ENCODE measurements at regions not wholly inside any gene's neighbourhood (a gene's known extent, or its start where the extent isn't known, plus 50 kb on each side); places are given as distances from the start of the nearest gene placed in this dataset.

DNA sequence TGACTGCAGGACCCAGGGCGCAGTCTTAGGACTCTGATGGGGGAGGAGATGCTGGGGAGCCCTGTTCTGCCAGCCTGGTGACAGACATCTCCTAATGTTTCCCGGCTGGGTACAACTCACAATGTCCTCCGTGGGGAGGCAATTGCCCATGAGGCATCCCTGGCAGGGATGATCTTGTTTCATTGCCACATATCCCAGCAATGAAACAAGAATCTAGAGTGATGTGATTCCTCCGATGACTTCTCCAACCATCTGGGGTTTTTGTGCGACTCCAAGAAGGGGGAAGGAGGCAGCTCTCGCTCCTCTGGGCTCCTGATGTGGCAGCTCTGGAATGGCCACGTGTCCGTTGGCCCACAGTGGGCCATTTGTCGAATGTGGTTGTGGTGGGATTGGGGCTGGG is 255.8 kb downstream of the SEC14L1 start:
- DNase-seq, result no peak

DNA sequence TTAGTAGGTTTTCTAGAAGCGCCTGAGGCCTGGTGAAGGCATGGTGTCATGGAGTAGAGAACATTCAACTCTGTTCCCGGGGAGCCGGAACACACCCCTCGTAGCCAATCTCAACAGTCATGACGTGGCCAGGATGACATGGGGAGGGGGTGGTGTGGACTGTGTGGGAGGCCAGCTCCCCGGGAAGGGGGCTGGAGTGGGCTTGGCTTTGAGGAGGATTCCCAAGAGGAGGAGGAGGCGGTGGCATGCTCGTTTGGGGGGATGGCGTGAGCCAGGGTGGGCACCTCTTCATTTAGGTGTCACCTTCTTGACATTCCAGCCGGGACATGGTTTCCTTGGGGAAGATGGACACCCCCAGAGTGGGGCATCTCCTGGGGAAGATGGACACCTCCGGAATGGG is 257.5 kb downstream of the SEC14L1 start:
- DNase-seq, result no peak

DNA sequence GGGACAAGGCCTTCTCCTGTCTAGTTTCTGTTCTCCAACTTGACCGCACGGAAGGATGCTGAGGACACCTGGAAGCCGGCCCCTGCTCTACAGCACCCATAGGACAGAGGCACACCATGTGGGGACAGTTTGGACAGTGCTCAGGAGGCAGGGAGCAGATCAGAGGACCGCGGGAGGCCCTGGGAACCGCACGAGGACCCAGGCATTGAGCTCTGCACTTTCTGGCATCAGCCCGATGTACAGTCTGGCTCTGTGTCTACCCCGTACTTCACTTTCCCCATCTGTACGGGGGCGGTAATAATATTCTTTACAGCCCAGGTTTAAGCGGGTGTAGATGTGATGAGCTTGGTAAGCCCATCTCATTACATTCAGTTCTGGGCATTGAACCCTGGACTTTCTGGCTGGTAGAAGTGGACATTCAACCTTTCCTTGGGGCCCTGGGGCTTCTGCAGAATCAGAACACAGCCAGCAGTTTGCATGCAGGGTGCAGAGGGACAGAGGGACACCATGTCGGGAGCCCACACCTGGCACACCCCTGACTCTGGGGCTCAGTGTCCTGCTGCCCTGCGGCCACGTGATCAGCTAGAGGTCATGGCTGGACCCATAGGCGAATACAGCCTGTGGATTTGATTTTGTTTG is 258.7 kb downstream of the SEC14L1 start:
- DNase-seq, result no peak

DNA sequence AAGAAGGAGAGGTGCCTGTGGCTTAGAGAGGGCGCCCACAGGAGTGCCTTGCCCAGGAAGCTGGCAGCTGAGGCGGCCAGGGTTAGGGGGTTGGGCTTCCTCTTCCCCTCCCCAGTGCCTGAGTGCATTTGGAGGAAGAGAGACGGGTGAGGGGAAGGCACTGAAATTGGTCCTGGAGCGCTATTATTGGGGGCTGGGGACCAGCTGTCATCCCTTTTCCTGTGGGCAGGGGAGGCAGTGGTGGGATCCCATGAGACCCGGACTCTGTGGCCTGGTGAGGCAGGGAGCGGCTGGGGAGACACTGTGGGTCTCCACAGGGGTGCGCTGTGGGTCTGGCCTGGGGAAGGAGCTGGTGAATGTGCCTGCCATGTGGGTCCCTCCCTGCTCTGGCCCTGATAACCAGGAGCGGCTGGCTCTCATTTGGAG is 259.7 kb downstream of the SEC14L1 start:
- DNase-seq, result peak; percentile 58 to 81 (median 68)

DNA sequence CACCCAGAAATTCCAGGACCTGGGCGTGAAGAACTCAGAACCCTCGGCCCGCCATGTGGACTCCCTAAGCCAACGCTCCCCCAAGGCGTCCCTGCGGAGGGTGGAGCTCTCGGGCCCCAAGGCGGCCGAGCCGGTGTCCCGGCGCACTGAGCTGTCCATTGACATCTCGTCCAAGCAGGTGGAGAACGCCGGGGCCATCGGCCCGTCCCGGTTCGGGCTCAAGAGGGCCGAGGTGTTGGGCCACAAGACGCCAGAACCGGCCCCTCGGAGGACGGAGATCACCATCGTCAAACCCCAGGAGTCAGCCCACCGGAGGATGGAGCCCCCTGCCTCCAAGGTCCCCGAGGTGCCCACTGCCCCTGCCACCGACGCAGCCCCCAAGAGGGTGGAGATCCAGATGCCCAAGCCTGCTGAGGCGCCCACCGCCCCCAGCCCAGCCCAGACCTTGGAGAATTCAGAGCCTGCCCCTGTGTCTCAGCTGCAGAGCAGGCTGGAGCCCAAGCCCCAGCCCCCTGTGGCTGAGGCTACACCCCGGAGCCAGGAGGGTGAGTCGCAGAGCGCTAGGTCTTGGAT is 261.5 kb downstream of the SEC14L1 start:
- DNase-seq, result no peak

DNA sequence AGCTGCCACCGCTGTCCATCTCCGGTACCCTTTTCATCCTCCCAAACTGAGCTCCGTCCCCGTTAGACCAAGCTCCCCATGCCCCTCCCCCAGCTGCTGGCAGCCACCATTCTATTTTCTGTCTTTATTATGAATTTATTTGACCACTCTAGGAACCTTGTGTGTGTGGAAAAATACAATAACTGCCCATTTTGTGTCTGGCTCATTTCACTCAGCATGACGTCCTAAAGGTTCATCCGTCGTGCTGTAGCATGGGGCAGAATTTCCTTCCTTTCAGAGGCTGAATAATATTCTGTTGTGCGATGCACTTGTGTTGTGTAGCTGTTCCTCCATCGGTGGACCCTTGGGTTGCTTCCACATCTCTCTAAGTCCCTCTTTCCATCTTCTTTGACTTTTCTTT is 263.1 kb downstream of the SEC14L1 start:
- no peak for DNase-seq

DNA sequence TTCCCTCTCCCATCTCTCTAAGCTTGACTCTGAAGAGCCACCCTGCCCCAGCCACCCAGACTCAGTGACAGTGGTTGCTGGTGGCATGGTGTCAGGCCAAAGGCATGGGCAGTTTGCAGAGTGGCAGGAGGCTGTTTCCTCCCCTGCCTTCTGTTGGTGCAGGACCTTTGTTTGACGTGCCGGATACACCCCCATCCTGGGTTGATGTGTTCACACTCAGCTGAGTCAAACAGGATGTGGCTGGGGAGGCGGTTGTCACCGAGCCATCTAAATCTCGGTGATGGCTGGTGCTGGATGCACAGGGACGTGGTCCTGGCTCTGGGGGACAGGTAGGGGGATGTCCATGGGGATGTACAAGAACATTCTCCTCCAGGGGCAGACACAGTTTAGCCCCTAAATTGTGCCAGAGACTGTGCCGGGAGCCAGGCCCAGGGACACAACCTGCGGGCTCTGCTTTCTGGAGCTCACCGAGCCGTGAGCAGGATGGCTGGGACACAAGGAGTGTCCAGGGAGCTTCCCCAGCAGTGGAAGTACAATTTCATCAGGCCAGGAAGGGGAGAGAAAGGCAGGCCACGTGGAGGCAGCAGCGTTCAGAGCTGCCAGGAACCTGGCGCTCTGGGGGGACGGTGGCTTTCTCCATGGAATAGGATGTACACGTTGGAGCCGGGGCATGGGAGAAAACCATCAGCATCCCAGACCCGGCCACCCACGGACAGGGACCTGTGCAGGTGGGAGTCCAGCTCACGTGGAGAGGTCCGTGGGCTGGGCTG is 264.2 kb downstream of the SEC14L1 start:
- peak; percentile 57 to 85 (median 72) for DNase-seq

DNA sequence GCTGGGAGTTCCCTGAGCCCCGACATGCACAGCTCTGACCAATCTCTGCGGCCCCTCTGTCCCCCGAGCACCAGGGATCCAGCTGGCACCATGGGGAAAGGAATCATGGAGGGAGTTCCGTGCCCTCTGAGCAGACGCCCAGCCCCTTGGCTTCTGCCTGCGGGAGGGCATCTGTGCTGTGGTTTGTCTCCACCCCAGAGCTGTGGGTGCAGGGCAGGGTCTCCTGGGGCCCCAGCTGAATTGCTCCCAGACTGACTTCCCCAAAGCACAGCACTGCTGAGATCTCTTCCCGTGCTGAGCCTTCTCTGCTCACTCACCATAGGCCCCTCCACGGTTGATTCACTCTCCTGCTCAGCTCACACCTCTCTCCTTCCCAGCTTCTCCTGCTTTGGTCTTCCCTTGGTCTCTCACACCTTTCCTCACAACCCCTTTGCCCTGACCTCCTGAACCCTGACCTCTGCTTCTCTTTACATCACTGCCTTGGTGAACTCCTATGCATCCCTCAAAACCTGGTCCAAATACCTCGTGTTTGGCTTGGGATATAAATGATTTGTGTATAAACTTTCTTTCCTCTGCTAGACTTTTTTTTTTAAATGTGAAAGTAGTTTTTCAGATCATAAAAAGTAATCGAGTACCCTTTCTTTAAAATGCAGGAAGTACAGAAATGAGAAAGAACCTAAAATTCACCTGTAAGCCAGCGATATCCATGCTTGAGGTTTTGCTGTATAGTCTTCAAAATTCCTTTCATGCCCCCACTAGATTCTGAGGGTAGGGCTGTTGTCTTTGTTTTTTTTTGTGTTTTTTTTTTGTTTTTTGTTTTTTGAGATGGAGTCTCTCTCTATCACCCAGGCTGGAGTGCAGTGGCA is 265.3 kb downstream of the SEC14L1 start:
- DNase-seq, result peak in 3 of 6 experiments; percentile 22 to 49 (median 32)

DNA sequence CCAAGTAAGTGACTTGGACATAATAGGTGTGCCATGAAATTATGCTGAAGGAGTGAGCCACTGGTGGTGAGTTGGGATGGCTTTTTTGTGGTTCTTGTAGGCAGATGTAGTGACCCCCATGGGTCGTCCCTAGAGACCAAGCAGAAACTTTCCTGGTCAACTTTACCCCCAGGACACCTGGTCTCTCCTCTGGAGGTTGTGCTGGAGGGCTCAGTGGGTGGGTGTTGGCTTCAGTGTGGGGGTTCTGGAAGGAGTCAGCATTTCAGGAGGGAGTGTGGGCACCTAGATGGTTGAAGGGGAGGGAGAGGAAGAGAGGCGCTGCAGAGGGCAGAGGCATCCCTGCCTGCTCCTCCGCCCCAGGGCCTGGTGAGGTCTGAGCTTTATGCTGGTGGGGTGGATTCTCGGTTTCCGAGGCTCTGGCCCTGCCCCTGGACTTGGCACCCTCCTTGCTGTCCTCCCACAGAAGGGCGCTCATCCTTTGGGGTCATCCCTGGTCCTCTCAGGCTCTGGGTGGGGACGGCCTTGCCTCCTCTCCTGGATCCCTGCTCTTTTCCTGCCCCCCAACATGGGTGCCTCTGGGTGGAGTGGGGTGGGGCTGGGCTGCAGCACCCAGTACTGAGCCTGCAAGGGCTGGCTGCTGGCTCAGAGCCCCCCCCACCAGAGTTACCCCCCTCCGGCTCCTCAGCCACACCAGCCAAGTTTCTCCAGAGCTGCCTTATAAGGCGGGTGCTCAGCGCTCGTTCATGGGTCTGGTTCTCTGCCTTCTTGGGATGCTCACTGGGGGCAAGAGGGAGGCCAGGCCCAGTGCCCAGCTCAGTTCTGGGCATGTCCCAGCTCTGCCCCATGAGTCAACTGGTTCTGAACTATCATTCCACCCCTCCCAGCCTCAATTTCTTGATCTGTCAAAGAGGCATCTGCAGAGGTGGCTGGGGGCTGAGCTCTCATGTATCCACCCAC is 266.8 kb downstream of the SEC14L1 start:
- no peak for DNase-seq

DNA sequence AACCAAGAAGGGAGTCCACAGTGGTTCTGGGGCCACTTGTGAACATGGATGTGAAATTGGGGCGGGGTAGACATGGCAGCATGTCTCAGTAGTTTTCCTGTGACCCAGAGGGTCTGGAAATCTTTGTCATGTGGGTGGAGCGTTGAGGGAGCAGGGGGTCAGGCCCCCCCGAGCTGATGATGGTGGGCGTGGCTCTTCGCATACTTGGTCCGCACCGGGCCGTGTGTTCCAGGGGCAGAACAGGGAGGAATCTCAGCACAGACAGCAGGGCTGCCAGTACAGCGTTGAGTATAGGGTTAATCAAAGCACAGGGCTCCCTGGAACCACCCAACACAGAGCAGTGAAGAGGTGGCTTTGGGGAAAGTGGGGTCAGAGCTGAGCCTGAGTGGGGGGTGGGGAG is 267.5 kb downstream of the SEC14L1 start:
- DNase-seq, result no peak

DNA sequence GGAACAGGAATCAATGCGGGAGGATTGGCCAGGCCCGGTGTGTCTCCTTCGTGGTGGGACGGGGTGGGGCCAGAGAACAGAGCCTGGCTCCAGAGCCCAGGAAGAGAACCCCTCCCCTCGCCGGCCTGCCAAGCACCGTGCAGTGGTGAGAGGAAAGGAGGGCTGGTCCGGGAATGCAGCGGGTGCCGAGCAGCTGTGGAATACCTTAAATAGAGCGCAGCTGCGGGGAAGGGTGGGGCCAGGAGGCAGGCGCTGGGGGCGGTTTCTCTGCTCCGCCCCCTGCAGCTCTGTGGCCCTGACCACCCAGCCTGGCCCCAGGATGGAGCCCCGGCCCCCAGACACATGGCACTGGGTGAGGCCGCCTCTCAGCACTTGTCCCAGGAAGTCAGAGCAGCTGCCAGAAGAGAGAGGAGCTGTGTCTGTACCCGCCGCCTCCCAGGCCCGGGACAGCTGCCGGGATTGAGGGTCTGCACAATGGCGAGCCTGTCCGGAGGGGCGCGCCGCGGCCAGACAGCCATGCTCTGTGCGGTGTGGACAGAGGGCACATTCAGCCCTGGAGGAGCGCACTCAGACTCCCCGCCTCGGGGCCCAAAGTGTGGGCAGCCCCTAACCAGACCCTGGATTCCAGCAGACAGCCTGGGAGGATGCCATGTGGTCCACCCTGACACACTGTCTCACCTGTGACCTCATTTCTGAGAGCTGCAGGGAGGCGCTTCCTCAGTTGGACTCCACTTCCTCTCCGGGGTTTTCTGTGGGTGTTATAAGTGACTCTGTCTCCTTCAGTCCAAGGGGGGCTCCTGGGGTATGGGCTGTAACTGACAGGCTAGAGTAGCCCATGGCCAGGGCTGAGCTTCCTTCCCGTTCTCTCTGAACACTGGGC is 268.8 kb downstream of the SEC14L1 start:
- peak in 4 of 6 experiments; percentile 23 to 41 (median 32) for DNase-seq

DNA sequence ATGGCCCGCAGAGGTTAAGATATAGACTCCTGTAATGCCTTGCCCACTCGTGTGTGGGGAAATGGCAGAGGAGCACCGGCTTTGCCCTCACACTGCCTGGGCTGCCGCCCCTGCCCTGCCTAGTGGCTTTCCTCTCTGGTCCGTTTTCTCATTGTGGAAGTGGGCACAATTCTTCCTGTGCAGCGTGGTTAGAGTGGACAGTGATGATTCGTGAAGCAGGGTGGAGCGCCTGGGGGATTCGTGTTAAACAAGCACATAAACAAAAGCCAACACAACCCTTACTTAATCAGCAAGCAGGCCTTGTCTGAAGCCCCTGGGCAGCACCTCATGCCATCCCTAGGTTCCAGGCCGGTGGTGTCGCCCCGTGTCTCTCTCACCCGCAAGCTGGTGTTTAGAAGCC is 269.7 kb downstream of the SEC14L1 start:
- no peak for DNase-seq

DNA sequence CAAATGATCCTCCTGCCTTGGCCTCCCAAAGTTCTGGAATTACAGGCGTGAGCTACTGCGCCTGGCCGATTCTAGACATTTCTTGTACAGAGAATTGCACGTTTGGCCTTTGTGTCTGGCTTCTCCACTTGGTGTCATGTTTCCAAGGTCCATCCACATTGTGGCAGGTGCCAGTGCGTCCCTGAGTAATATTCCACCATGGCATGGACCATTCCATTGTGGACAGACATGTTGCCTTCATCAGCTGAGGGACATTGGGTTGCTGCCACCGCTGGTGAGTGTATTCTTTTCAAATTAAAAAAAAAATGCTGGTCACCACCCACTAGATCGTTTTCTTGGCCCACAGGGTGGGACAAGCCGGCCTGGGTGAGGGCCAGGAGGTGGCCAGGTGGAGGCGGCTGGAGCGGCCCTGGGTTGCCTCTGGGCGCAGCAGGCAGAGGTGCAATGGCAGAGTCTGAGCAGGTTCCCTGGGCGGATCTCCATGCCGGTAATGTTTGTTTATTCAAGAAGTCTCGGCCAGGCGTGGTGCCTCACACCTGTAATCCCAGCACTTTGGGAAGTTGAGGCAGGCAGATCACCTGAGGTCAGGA is 274.1 kb downstream of the SEC14L1 start:
- DNase-seq, result no peak

DNA sequence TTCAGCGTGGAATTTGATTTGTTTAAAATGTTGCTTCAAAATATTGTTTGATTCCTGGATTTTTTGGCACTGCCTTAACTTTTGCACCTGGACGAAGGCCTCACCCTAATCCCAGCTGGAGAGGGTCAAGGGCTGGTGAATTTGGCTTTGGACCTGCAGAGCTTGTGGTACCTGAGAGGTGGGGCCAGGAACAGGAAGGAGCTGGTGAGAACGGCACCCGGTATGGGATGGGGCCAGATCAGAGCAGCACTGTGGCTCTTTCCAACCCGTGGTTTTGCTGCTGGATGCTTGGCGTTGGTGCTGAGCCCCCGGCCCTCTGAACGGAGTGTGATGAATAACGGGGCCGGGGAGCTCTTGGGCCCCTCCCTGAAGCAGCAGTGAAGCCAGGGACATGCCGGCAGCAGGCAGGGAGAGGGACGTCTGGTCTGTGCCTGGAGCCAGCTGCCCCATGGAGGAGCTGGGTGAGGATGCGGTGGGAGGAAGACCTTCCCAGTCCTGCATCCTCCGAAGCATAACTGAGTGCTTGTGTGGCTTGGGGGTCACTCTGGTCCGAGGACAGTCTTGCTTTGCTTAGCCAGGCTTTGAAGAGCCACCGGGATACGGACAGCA is 275.4 kb downstream of the SEC14L1 start:
- DNase-seq, result no peak

DNA sequence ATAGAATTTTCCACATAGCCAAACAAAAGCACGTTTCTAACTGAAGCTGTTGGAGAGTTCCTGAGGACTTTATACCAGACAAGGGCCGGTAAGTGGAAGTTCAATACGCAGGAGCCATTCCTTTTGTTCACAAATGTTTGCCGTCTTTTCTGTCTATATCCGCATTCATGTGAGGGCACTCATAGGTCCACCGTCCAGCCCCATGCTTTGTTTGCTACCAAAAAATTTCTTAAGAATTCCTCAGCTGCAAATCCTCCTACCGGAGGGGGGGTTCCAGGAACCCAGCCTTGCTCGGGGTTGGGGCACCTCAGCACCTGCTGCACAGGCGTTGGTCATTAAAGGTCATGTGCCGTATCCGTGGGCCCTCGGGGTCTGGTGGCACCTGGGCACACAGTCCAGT is 276.8 kb downstream of the SEC14L1 start:
- DNase-seq, result no peak

DNA sequence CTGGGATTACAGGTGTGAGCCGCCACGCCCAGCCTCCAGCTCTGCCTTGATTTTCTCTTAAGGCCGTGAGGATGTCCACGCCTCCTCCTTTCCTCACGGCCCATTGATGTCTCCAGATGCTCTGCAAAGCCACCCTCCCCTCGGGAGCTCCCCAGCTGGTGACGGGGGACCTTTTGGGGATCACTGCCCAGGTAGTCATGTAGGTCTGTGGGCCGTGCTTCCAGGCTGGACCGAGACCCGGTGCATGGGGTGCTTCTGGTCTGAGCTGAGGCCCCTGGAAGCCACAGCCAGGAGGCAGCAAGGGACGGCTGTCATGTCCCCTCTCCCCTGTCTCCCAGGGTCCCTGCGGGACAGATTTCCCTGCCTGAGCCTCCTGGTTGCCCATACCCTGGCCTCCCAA is 277.8 kb downstream of the SEC14L1 start:
- no peak for DNase-seq

DNA sequence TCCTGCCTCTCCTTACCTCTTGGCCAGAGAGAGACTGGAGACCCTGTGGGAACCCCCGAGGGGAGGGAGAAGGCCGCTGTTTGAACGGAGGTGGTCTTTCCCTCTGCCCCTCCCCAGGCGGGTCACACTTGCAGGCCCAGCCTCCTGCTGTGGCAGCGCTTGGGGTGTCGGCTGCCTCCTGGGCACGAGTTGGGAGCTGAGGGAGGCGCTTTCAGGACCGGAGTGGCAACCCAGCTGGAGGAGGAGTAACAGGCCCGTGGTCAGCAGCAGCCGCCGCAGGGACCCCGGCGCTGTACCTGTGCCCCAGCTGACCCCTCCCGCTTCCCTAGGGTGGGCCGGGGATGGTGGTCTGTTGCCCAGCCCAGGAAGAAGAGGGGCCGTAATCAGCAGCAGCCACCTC is 278.3 kb downstream of the SEC14L1 start:
- DNase-seq, result no peak

DNA sequence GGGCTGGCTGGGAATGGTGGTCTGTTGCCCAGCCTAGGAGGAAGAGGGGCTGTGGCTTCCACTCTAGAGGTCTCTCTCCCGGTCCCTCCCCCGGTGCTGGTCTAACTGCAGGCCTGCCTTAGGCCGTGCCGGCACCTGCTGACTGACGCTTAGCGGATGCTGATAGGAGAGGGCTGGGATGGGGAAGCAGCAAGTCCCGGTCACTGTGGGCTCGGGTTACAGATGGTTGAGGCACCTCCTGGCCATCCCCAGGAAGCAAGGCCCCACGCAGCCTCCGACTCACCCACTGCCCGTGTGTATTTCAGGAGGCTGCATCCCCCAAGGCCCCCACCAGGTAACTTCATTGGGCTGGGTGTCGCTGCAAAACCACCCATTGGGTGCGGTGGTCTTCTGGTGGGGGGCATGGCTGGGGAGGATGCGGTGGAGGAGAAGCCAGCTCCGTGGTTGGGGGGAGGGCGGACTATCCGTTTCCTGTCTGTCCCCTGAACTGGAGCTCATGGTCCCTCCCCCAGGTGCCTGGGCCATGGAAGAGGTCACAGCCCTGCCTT is 278.9 kb downstream of the SEC14L1 start:
- peak in 1 of 6 experiments; percentile 15 for DNase-seq

DNA sequence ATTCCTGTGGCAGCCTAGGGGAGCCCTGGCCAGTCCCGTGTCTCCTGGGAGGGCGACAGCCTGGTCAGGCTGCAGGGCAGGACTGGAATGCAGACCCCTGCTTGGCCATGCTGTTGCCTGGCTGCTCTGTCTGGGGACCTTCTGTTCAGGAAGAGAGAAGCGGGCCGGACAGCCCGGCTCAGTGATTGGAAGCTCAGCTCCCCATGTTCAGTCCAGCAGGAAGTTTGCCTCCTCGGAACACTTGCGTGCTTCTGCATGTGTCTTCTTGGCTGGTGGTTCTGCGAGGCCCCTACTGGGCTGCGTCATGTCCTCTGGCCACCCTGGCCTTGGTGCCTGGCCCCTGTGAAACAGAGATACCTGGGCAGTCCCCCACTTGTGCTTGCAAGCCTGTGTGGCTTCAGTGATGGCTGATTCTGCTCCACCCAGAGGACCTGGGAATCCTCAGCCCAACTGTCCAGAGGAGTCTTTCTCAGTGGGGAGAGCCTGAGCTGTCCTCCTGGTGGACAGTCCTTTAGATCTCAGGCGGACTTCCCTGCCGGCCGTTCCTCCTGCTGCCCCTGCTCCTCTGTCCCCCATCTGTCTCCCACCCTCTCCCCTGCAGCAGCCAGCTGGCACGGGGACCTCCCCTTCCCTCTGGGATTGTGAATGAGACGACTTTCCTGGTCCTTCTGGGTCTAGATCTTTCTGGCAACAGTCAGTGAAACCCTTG is 279.5 kb downstream of the SEC14L1 start:
- no peak for DNase-seq

All from stimulated activated naive CD4-positive, alpha-beta T cell (primary cell).